H9 (cell line): ENCODE measurements at regions not wholly inside any gene's neighbourhood (a gene's known extent, or its start where the extent isn't known, plus 50 kb on each side); places are given as distances from the start of the nearest gene placed in this dataset.
"Not testable (repeated sequence)": the region's sequence is repeated elsewhere in the genome, so short reads cannot be mapped to it uniquely, and the experiment has no call there.

Experiments used
- DNase-seq: peaks from one replicate; pipeline ENCODE4 v3.0.0-alpha.2; 2017
- H2AFZ ChIP-seq: one replicate; pipeline ENCODE4 v1.6.1; 2013; ENCODE audit warnings: mild to moderate bottlenecking, low read length, control low read depth, moderate library complexity
- H2AK5ac ChIP-seq: 2 replicates; pipeline ENCODE4 v1.6.1; 2013; ENCODE audit warnings: low read length, control low read depth, mixed read lengths; ENCODE audit not compliant: insufficient read length
- H2BK120ac ChIP-seq: one replicate; pipeline ENCODE4 v1.6.1; 2013; ENCODE audit warnings: low read depth, mild to moderate bottlenecking, low read length, control low read depth, inconsistent platforms; ENCODE audit not compliant: poor library complexity, severe bottlenecking
- H2BK12ac ChIP-seq: 2 replicates; pipeline ENCODE4 v1.6.1; 2013; ENCODE audit warnings: low read length, control low read depth, mixed read lengths, low read depth; ENCODE audit not compliant: insufficient read length
- H2BK15ac ChIP-seq: 2 replicates; pipeline ENCODE4 v1.6.1; 2013; ENCODE audit warnings: low read depth, low read length, control low read depth
- H2BK20ac ChIP-seq: one replicate; pipeline ENCODE4 v1.6.1; 2013; ENCODE audit warnings: low read depth, mild to moderate bottlenecking, low read length, control low read depth, inconsistent platforms; ENCODE audit not compliant: poor library complexity, severe bottlenecking
- H2BK5ac ChIP-seq: 2 replicates; pipeline ENCODE4 v1.6.1; 2013; ENCODE audit warnings: low read length, control low read depth, mixed read lengths; ENCODE audit not compliant: insufficient read length
- H3K14ac ChIP-seq: 2 replicates; pipeline ENCODE4 v1.6.1; 2013; ENCODE audit warnings: low read length, control low read depth; ENCODE audit not compliant: insufficient read depth
- H3K18ac ChIP-seq: 2 replicates; pipeline ENCODE4 v1.6.1; 2013; ENCODE audit warnings: low read depth, mild to moderate bottlenecking, mixed read lengths, low read length, control low read depth; ENCODE audit not compliant: insufficient read length
- H3K23ac ChIP-seq: 2 replicates; pipeline ENCODE4 v1.6.1; 2013; ENCODE audit warnings: low read length, control low read depth, mixed read lengths, low read depth; ENCODE audit not compliant: insufficient read length
- H3K23me2 ChIP-seq: 2 replicates; pipeline ENCODE4 v1.6.1; 2013; ENCODE audit warnings: low read depth, mild to moderate bottlenecking, mixed read lengths, low read length, control low read depth; ENCODE audit not compliant: insufficient read length, poor library complexity, severe bottlenecking
- H3K27ac ChIP-seq: 2 replicates; pipeline ENCODE4 v1.5.1; 2013; ENCODE audit warnings: low read length, control low read depth, mixed read lengths, low read depth; ENCODE audit not compliant: insufficient read length
- H3K27me3 ChIP-seq: 2 replicates; pipeline ENCODE4 v1.6.1; 2013; ENCODE audit warnings: low read length, control low read depth, inconsistent platforms; ENCODE audit not compliant: insufficient read depth
- H3K4ac ChIP-seq: 2 replicates; pipeline ENCODE4 v1.6.1; 2013; ENCODE audit warnings: low read depth, mild to moderate bottlenecking, control low read depth, inconsistent platforms, low read length, moderate library complexity
- H3K4me1 ChIP-seq: 2 replicates; pipeline ENCODE4 v1.6.1; 2013; ENCODE audit warnings: low read length, control low read depth, inconsistent platforms; ENCODE audit not compliant: insufficient read depth
- H3K4me2 ChIP-seq: 2 replicates; pipeline ENCODE4 v1.6.1; 2013; ENCODE audit warnings: low read length, control low read depth, mixed read lengths; ENCODE audit not compliant: insufficient read length, insufficient read depth
- H3K56ac ChIP-seq: 2 replicates; pipeline ENCODE4 v1.6.1; 2013; ENCODE audit warnings: low read depth, mild to moderate bottlenecking, mixed read lengths, low read length, control low read depth; ENCODE audit not compliant: insufficient read length
- H3K79me1 ChIP-seq: 2 replicates; pipeline ENCODE4 v1.6.1; 2013; ENCODE audit warnings: low read depth, mild to moderate bottlenecking, moderate library complexity, low read length, control low read depth, inconsistent platforms; ENCODE audit not compliant: insufficient read depth, poor library complexity, severe bottlenecking
- H3K79me2 ChIP-seq: 2 replicates; pipeline ENCODE4 v1.6.1; 2013; ENCODE audit warnings: low read length, control low read depth, inconsistent platforms; ENCODE audit not compliant: insufficient read depth
- H3K9ac ChIP-seq: 2 replicates; pipeline ENCODE4 v1.6.1; 2013; ENCODE audit warnings: low read length, control low read depth, mixed read lengths; ENCODE audit not compliant: insufficient read length; ENCODE audit errors: extremely low read depth
- H3K9me3 ChIP-seq: one replicate; pipeline ENCODE4 v1.6.1; 2013; ENCODE audit warnings: low read depth, low read length, inconsistent platforms; ENCODE audit not compliant: control insufficient read depth
- H3T11ph ChIP-seq: one replicate; pipeline ENCODE4 v1.6.1; 2013; ENCODE audit warnings: mild to moderate bottlenecking, low read length, control low read depth, inconsistent platforms
- H4K20me1 ChIP-seq: one replicate; pipeline ENCODE4 v1.6.1; 2013; ENCODE audit not compliant: control insufficient read depth, insufficient read length, insufficient read depth
- H4K5ac ChIP-seq: 2 replicates; pipeline ENCODE4 v1.6.1; 2013; ENCODE audit warnings: low read depth, mild to moderate bottlenecking, mixed read lengths, low read length, control low read depth; ENCODE audit not compliant: insufficient read length
- H4K8ac ChIP-seq: replicated peaks from 2 replicates; pipeline ENCODE4 v1.6.1; 2013; ENCODE audit warnings: low read length, control low read depth, mixed read lengths, low read depth; ENCODE audit not compliant: insufficient read length
- H4K91ac ChIP-seq: 2 replicates; pipeline ENCODE4 v1.6.1; 2013; ENCODE audit warnings: low read depth, mild to moderate bottlenecking, moderate library complexity, mixed read lengths, low read length, control low read depth; ENCODE audit not compliant: insufficient read length
- H3K27ac Mint-ChIP-seq, 3 experiments: 2 replicates in 2 of 3; 3 replicates in 1 of 3; pipeline ENCODE4 v1.8.0; 2020 to 2021; ENCODE audit warnings: mixed read lengths in 3 of 3, mild to moderate bottlenecking in 1 of 3, moderate library complexity in 1 of 3
- H3K27me3 Mint-ChIP-seq: 2 replicates; pipeline ENCODE4 v1.8.0; 2021; ENCODE audit warnings: low read depth, mild to moderate bottlenecking, moderate library complexity, mixed read lengths
- H3K36me3 Mint-ChIP-seq, 3 experiments: 2 replicates in 2 of 3; 3 replicates in 1 of 3; pipeline ENCODE4 v1.8.0; 2020 to 2021; ENCODE audit warnings: low read depth in 3 of 3, mixed read lengths in 3 of 3; ENCODE audit not compliant: insufficient read depth in 1 of 3
- H3K4me1 Mint-ChIP-seq, 2 experiments: 2 replicates each; pipeline ENCODE4 v1.8.0; 2020; ENCODE audit warnings: mixed read lengths in 2 of 2
- H3K4me3 Mint-ChIP-seq, 2 experiments: 2 replicates in 1 of 2; 3 replicates in 1 of 2; pipeline ENCODE4 v1.8.0; 2020 to 2021; ENCODE audit warnings: mild to moderate bottlenecking in 2 of 2, mixed read lengths in 2 of 2, moderate library complexity in 1 of 2
- H3K9me3 Mint-ChIP-seq, 2 experiments: 2 replicates in 1 of 2; 3 replicates in 1 of 2; pipeline ENCODE4 v1.8.0; 2020; ENCODE audit warnings: mild to moderate bottlenecking in 2 of 2, mixed read lengths in 2 of 2, moderate library complexity in 1 of 2
- CTCF ChIP-seq: fragments of 200-600 bp; sonication (generic); conservative IDR thresholded peaks from 3 replicates; pipeline ENCODE4 v1.8.0; 2021; ENCODE audit warnings: antibody characterized with exemption, mild to moderate bottlenecking
- WGBS: extraction: QIAGEN DNeasy Blood & Tissue Kit; methylation state at CpG from one replicate; pipeline ENCODE4 v1.1.7; 2013; ENCODE audit warnings: missing lambda C conversion rate, low lambda C conversion rate, mixed read lengths; ENCODE audit not compliant: insufficient read length; ENCODE audit errors: extremely low coverage; 5-methylcytosine and 5-hydroxymethylcytosine counted together

GRCh38 chr4:28075401-28075956 is 1214.8 kb downstream of the STIM2 start:
- Histone ChIP-seq H3K79me2 (no peaks in the 10 kb centered on the region), H2AFZ (no peak overlapping the region), H3K4ac (no peak overlapping the region), H4K20me1 (no peaks in the 10 kb centered on the region), H3K4me1 (no peaks in the 10 kb centered on the region), H3K9ac (no peak overlapping the region), H3K9me3 (no peaks in the 10 kb centered on the region), H3K14ac (no peak overlapping the region), H2BK20ac (no peak overlapping the region), H3K18ac (no peak overlapping the region), H4K5ac (no peak overlapping the region), H2BK120ac (no peak overlapping the region), H3K27ac (no peak overlapping the region), H3K27me3 (no peaks in the 10 kb centered on the region), H2BK5ac (no peak overlapping the region), H4K91ac (no peak overlapping the region), H3K79me1 (no peaks in the 10 kb centered on the region), H3K4me2 (no peak overlapping the region), H4K8ac (no peak overlapping the region), H2BK12ac (no peak overlapping the region), H3K23me2 (no peaks in the 10 kb centered on the region), H2BK15ac (no peak overlapping the region), H3T11ph (no peak overlapping the region), H3K23ac (no peak overlapping the region), H2AK5ac (no peak overlapping the region), H3K56ac (no peak overlapping the region)
- no peak overlapping the region for H3K27ac Mint-ChIP-seq
- no peak for TF ChIP-seq CTCF
- peaks cover 6% of the 10 kb centered on the region in 2 experiments; a peak in 3 of 4 replicates for H3K4me1 Mint-ChIP-seq
- no peaks in the 10 kb centered on the region for H3K27me3 Mint-ChIP-seq
- DNase-seq: no peak
- H3K4me3 Mint-ChIP-seq: no peak overlapping the region
- peaks cover 7 to 11% of the 10 kb centered on the region in 2 experiments; a peak in 4 of 5 replicates for H3K9me3 Mint-ChIP-seq
- H3K36me3 Mint-ChIP-seq: peaks cover 0 to 15% (median 4%) of the 10 kb centered on the region in 3 experiments; a peak in 4 of 7 replicates

DNA sequence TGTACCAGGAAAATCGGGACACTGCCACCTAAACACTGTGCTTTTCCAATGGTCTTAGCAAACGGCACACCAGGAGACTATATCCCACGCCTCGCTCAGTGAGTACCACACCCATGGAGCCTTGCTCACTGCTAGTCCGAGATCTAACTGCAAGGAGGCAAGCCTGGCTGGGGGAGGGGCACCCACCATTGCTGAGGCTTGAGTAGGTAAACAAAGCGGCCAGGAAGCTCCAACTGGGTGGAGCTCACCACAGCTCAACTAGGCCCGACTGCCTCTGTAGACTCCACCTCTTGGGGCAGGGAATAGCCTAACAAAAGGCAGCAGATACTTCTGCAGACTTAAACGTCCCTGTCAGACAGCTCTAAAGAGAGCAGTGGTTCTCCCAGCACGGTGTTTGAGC is 1216.6 kb downstream of the STIM2 start:
- H3K79me1 ChIP-seq, H3K4me2 ChIP-seq, H4K20me1 ChIP-seq, H3K9ac ChIP-seq, H3K23me2 ChIP-seq, H4K8ac ChIP-seq, H3K18ac ChIP-seq, H3T11ph ChIP-seq, H3K56ac ChIP-seq, H3K79me2 ChIP-seq, H3K4ac ChIP-seq, H3K9me3 ChIP-seq, H3K23ac ChIP-seq, H2BK120ac ChIP-seq, H3K27me3 ChIP-seq, H3K27ac Mint-ChIP-seq, H2AFZ ChIP-seq, H2BK20ac ChIP-seq, H2BK15ac ChIP-seq, H2BK5ac ChIP-seq, H3K14ac ChIP-seq, H2BK12ac ChIP-seq, H3K4me3 Mint-ChIP-seq, H4K5ac ChIP-seq, H3K27me3 Mint-ChIP-seq, H2AK5ac ChIP-seq, H3K4me1 Mint-ChIP-seq, H4K91ac ChIP-seq, H3K4me1 ChIP-seq, H3K27ac ChIP-seq: not testable (repeated sequence)
- no CpG with 5 or more reads among the region's 9 CpGs for WGBS
- Mint-ChIP-seq H3K36me3 (peaks cover 0 to 22% (median 7%) of the 10 kb centered on the region in 3 experiments; a peak in 5 of 7 replicates), H3K9me3 (peaks cover 17 to 23% of the 10 kb centered on the region in 2 experiments)
- DNase-seq: peak; percentile 28
